HFF-Myc (cell line): ENCODE measurements at regions not wholly inside any gene's neighbourhood (a gene's known extent, or its start where the extent isn't known, plus 50 kb on each side); places are given as distances from the start of the nearest gene placed in this dataset.

Source experiments
- DNase-seq: peaks from one replicate; pipeline ENCODE4 v3.0.0-alpha.2; 2011; ENCODE audit warnings: low read depth; ENCODE audit errors: extremely low read depth
- H3K4me3 ChIP-seq: replicated peaks from 2 replicates; pipeline ENCODE4 v1.5.1; 2011; ENCODE audit warnings: low read depth, mild to moderate bottlenecking, control low read depth, low read length
- TF ChIP-seq, protein P1 (sequence below): IDR thresholded peaks from 2 replicates; pipeline ENCODE4 v1.5.1; 2012; ENCODE audit warnings: mild to moderate bottlenecking, low read depth, low read length, control low read depth; ENCODE audit errors: missing control alignments

DNA sequence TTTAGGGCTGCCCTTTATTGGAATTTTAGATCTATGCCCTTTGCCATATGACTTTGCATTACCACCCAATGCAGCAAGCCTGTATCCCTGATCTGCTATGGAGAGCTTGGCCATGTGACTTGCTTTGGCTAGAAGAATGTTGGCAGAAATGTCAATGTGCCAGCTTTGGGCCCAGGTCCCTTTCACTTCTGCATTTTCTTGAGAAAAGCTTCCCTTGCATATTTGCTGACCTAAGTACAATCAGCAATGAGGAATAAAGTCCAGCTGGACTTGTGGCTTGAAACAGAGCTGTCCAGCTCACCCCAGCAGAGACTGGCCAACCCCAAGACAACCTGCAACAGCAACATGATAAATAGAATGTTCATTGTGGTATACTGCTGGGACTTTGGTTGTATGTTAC is 135.9 kb downstream of the PAH start:
- TF ChIP-seq, protein P1, sequence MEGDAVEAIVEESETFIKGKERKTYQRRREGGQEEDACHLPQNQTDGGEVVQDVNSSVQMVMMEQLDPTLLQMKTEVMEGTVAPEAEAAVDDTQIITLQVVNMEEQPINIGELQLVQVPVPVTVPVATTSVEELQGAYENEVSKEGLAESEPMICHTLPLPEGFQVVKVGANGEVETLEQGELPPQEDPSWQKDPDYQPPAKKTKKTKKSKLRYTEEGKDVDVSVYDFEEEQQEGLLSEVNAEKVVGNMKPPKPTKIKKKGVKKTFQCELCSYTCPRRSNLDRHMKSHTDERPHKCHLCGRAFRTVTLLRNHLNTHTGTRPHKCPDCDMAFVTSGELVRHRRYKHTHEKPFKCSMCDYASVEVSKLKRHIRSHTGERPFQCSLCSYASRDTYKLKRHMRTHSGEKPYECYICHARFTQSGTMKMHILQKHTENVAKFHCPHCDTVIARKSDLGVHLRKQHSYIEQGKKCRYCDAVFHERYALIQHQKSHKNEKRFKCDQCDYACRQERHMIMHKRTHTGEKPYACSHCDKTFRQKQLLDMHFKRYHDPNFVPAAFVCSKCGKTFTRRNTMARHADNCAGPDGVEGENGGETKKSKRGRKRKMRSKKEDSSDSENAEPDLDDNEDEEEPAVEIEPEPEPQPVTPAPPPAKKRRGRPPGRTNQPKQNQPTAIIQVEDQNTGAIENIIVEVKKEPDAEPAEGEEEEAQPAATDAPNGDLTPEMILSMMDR: no peak
- DNase-seq: no peak
- no peak overlapping the region for H3K4me3 ChIP-seq

DNA sequence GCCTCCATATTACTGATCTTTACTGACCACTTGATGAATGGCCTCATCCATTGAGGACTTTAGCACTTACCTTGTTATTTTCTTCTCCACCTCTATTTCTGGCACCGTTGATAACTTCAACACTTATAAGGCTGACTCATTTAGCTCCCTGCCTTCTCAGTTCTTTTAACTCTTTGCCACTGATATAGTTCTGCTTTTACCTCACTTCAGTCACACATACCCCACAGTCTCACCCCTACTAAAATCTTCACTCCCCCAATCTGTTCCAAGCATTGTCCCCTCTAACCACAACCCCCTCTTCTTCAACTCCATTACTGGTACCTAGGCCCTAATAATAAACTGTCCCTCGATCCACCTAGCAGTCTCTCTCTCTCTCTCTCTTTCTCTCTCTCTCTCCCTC is 141.0 kb downstream of the PAH start:
- no peak for DNase-seq
- H3K4me3 ChIP-seq: no peak overlapping the region
- TF ChIP-seq, protein P1: no peak

DNA sequence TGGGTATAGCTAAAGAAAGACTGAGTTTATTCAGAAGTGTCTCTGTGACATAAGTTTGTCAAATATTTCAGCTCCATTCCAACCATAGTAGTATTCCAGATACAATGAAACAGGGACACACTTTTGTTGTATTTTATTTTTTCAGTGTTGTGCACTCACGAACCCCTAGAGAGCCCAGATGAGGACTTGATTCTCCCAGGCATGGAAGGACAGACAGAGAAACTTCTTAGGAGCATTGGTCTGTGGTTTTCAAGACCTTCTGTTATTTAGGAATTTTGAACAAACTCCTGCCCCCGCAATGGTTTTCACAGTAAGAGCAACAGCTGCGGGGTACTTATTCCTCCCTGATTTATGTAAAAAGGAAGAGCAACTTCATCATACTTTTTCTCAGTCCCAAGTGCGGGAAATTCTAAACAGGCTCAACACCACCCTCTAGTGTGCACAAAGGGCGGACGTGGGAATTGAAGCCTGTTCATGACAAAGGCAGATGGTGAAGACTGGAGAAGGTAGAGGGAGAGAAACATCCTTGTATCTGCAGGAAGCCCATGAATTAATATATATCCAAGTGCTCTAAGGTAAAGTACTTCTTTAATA is 147.6 kb downstream of the PAH start:
- TF ChIP-seq, protein P1: peak; percentile 78
- no peak overlapping the region for H3K4me3 ChIP-seq
- peak; percentile 46 for DNase-seq

DNA sequence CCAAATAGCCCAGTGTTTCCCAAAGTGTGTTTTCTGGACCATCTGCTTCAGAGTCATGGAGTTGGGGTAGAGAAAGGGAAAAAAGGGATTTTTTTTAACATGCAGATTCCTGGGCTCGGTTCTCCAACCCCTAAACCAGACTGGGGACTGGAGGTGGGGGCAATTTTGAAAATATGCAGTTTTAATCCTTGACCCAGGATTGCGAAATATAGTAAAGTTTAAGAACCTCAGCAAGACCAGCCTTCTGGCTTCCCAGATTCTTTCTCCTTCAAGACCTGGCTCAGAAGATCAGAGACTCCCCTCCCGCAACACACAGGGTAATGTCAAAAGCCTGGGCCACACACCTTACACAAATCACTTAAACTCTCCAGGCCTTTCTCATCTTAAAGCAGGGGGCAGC is 150.1 kb downstream of the PAH start:
- H3K4me3 ChIP-seq: no peak overlapping the region
- no peak for DNase-seq
- TF ChIP-seq, protein P1: no peak

DNA sequence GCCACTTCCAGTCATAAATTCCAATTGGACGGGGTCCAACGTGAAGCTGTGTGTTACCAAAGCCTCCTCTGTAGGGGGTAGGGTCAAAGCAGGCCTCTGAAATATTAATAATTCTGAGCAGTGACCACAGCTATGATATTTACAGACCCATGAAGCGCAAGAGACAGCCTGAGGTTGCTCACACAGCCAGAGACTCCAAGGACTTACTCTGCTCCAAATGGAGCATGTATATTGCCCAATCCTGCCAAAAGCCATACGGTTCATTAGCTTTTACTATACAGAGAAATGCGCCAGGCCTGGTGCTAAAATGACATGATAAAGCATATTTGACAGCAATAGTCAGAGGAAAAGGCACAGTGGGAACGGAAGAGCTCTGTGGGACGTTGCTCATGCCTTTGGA is 151.3 kb downstream of the PAH start:
- no peak for DNase-seq
- H3K4me3 ChIP-seq: no peak overlapping the region
- TF ChIP-seq, protein P1: no peak

DNA sequence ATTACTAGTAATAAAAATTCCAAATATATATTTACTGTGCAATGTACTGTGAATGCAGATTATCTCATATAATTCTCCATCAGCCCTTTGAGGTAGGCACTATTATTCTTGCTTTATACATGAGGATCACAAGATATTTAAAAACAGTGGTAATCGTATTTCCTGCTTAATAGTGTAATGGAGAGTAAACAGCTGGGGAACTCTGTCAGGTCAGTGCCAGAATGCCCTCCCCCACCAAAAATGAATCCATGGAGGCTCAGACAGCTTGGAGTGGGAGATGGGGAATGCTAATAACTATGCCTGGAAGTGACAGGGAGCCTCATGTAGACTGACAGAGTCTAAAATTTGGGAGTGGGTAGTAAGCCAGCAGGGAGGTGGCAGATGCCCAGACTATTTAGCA is 153.6 kb downstream of the PAH start:
- DNase-seq: no peak
- TF ChIP-seq, protein P1: no peak
- H3K4me3 ChIP-seq: no peak overlapping the region

DNA sequence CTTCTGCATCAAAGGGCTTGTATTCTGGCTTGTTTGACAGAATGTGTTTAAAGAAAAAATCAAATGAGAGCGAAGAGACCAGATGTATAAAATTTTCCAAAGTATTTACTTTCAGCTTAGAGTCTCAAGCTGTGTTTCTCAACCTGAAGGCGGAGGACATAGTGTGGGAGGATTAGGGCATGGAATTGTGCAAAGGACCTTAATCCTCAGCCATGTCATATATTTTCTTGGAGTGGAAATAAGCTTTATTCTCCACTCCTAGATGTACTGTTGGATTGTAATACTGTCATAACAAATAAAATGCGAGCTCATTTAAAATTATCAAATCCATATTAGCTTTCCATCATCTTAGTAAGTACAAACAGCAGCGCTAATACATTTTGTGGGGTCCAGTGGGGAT is 154.0 kb downstream of the PAH start:
- no peak for DNase-seq
- TF ChIP-seq, protein P1: no peak
- H3K4me3 ChIP-seq: no peak overlapping the region
